GM12878 (cell line): ENCODE measurements at regions not wholly inside any gene's neighbourhood (a gene's known extent, or its start where the extent isn't known, plus 50 kb on each side); places are given as distances from the start of the nearest gene placed in this dataset.

Experiments used
- ESRRA ChIP-seq: IDR thresholded peaks from 2 replicates; pipeline ENCODE4 v1.6.1; 2012; ENCODE audit warnings: mild to moderate bottlenecking, low read length, improper control_type of control experiment
- EZH2 ChIP-seq: IDR thresholded peaks from 2 replicates; pipeline ENCODE4 v1.6.1; 2012; ENCODE audit warnings: low read depth, mild to moderate bottlenecking, control low read depth, inconsistent platforms, low read length, borderline replicate concordance; ENCODE audit not compliant: control insufficient read depth
- KDM1A ChIP-seq: fragments of 200-600 bp; sonication (generic); IDR thresholded peaks from 2 replicates; pipeline ENCODE4 v1.6.1; 2016; ENCODE audit warnings: borderline replicate concordance
- MEF2A ChIP-seq: IDR thresholded peaks from 2 replicates; pipeline ENCODE4 v1.6.1; 2011; ENCODE audit warnings: low read depth, mild to moderate bottlenecking, low read length, moderate library complexity; ENCODE audit not compliant: insufficient read depth
- RCOR1 ChIP-seq: conservative IDR thresholded peaks from 2 replicates; pipeline ENCODE4 v1.6.1; 2012; ENCODE audit warnings: low read depth, low read length, improper control_type of control experiment
- SMAD1 ChIP-seq: fragments of 450-650 bp; IDR thresholded peaks from 2 replicates; pipeline ENCODE4 v1.6.1; 2018; ENCODE audit warnings: mild to moderate bottlenecking, low read depth; ENCODE audit not compliant: partially characterized antibody
- SP1 ChIP-seq: IDR thresholded peaks from one replicate; pipeline ENCODE4 v1.6.1; 2011; ENCODE audit warnings: low read depth, low read length
- STAT1 ChIP-seq: fragments of 450-650 bp; conservative IDR thresholded peaks from 2 replicates; pipeline ENCODE4 v1.6.1; 2014; ENCODE audit warnings: antibody characterized with exemption, mild to moderate bottlenecking
- ZNF274 ChIP-seq: IDR thresholded peaks from one replicate; pipeline ENCODE4 v1.8.0; 2011; ENCODE audit not compliant: insufficient read length, insufficient read depth
- TF ChIP-seq, protein P1 (sequence below), 3 experiments: IDR thresholded peaks in 2 of 3; conservative IDR thresholded peaks in 1 of 3; 2 replicates each; pipeline ENCODE4 v1.5.1; 2011; ENCODE audit warnings: low read depth in 3 of 3, low read length in 3 of 3, mild to moderate bottlenecking in 3 of 3, control low read depth in 2 of 3, moderate library complexity in 2 of 3, inconsistent platforms in 1 of 3, mixed read lengths in 1 of 3; ENCODE audit not compliant: control insufficient read depth in 2 of 3, insufficient read depth in 1 of 3; ENCODE audit errors: extremely low read depth in 1 of 3
- TF ChIP-seq, protein P2 (sequence below): fragments of 450-650 bp; IDR thresholded peaks from 2 replicates; pipeline ENCODE4 v1.6.1; 2018; ENCODE audit warnings: mild to moderate bottlenecking, low read depth, moderate library complexity; ENCODE audit not compliant: partially characterized antibody
- TF ChIP-seq, protein P3 (sequence below): fragments of 450-650 bp; formaldehyde crosslinking; IDR thresholded peaks from 2 replicates; pipeline ENCODE4 v1.4.0; 2020; ENCODE audit warnings: mild to moderate bottlenecking, moderate library complexity
- TF ChIP-seq, protein P4 (sequence below): fragments of 450-650 bp; IDR thresholded peaks from 2 replicates; pipeline ENCODE4 v1.6.1; 2017; ENCODE audit warnings: mild to moderate bottlenecking
- TF ChIP-seq, protein P5 (sequence below): fragments of 450-650 bp; IDR thresholded peaks from 2 replicates; pipeline ENCODE4 v1.6.1; 2016; ENCODE audit warnings: mild to moderate bottlenecking

DNA sequence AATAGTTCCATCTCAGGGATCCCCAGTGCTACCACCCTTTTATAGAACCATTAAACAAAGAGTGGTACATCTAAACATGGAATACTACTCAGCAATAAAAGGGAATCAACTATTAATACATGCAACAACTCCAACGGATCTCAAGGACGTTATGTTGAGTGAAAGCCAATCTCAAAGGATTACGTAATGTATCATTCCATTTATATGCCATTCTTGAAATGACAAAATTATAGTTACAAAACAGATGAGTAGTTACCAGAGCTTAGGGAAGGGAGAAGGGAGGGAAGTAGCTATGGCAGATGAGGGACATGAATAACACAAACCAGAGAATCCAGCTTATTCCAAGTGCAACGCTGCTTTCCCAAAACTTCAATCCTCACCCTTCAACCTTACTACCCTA, 69.5 kb downstream of the ACTL7B start:
- TF ChIP-seq, protein P1, sequence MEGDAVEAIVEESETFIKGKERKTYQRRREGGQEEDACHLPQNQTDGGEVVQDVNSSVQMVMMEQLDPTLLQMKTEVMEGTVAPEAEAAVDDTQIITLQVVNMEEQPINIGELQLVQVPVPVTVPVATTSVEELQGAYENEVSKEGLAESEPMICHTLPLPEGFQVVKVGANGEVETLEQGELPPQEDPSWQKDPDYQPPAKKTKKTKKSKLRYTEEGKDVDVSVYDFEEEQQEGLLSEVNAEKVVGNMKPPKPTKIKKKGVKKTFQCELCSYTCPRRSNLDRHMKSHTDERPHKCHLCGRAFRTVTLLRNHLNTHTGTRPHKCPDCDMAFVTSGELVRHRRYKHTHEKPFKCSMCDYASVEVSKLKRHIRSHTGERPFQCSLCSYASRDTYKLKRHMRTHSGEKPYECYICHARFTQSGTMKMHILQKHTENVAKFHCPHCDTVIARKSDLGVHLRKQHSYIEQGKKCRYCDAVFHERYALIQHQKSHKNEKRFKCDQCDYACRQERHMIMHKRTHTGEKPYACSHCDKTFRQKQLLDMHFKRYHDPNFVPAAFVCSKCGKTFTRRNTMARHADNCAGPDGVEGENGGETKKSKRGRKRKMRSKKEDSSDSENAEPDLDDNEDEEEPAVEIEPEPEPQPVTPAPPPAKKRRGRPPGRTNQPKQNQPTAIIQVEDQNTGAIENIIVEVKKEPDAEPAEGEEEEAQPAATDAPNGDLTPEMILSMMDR (IDR thresholded peaks at IDR 0.05 in 2 of 3, conservative IDR thresholded peaks at IDR 0.05 in 1 of 3; ENCODE audit: control insufficient read depth in 2 of 3, extremely low read depth in 1 of 3, insufficient read depth in 1 of 3, low read depth in 3 of 3, low read length in 3 of 3), result no peak
- TF ChIP-seq STAT1, result no peak
- TF ChIP-seq, protein P2, sequence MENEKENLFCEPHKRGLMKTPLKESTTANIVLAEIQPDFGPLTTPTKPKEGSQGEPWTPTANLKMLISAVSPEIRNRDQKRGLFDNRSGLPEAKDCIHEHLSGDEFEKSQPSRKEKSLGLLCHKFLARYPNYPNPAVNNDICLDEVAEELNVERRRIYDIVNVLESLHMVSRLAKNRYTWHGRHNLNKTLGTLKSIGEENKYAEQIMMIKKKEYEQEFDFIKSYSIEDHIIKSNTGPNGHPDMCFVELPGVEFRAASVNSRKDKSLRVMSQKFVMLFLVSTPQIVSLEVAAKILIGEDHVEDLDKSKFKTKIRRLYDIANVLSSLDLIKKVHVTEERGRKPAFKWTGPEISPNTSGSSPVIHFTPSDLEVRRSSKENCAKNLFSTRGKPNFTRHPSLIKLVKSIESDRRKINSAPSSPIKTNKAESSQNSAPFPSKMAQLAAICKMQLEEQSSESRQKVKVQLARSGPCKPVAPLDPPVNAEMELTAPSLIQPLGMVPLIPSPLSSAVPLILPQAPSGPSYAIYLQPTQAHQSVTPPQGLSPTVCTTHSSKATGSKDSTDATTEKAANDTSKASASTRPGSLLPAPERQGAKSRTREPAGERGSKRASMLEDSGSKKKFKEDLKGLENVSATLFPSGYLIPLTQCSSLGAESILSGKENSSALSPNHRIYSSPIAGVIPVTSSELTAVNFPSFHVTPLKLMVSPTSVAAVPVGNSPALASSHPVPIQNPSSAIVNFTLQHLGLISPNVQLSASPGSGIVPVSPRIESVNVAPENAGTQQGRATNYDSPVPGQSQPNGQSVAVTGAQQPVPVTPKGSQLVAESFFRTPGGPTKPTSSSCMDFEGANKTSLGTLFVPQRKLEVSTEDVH, result no peak
- no peak for TF ChIP-seq ZNF274
- no peak for TF ChIP-seq EZH2
- no peak for TF ChIP-seq MEF2A
- no peak for TF ChIP-seq ESRRA
- TF ChIP-seq, protein P3, sequence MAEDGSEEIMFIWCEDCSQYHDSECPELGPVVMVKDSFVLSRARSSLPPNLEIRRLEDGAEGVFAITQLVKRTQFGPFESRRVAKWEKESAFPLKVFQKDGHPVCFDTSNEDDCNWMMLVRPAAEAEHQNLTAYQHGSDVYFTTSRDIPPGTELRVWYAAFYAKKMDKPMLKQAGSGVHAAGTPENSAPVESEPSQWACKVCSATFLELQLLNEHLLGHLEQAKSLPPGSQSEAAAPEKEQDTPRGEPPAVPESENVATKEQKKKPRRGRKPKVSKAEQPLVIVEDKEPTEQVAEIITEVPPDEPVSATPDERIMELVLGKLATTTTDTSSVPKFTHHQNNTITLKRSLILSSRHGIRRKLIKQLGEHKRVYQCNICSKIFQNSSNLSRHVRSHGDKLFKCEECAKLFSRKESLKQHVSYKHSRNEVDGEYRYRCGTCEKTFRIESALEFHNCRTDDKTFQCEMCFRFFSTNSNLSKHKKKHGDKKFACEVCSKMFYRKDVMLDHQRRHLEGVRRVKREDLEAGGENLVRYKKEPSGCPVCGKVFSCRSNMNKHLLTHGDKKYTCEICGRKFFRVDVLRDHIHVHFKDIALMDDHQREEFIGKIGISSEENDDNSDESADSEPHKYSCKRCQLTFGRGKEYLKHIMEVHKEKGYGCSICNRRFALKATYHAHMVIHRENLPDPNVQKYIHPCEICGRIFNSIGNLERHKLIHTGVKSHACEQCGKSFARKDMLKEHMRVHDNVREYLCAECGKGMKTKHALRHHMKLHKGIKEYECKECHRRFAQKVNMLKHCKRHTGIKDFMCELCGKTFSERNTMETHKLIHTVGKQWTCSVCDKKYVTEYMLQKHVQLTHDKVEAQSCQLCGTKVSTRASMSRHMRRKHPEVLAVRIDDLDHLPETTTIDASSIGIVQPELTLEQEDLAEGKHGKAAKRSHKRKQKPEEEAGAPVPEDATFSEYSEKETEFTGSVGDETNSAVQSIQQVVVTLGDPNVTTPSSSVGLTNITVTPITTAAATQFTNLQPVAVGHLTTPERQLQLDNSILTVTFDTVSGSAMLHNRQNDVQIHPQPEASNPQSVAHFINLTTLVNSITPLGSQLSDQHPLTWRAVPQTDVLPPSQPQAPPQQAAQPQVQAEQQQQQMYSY (CRISPR knock-in tag), result no peak
- no peak for TF ChIP-seq SP1
- no peak for TF ChIP-seq RCOR1
- TF ChIP-seq KDM1A, result no peak
- no peak for TF ChIP-seq SMAD1
- TF ChIP-seq, protein P4, sequence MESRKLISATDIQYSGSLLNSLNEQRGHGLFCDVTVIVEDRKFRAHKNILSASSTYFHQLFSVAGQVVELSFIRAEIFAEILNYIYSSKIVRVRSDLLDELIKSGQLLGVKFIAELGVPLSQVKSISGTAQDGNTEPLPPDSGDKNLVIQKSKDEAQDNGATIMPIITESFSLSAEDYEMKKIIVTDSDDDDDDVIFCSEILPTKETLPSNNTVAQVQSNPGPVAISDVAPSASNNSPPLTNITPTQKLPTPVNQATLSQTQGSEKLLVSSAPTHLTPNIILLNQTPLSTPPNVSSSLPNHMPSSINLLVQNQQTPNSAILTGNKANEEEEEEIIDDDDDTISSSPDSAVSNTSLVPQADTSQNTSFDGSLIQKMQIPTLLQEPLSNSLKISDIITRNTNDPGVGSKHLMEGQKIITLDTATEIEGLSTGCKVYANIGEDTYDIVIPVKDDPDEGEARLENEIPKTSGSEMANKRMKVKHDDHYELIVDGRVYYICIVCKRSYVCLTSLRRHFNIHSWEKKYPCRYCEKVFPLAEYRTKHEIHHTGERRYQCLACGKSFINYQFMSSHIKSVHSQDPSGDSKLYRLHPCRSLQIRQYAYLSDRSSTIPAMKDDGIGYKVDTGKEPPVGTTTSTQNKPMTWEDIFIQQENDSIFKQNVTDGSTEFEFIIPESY, result no peak
- TF ChIP-seq, protein P5, sequence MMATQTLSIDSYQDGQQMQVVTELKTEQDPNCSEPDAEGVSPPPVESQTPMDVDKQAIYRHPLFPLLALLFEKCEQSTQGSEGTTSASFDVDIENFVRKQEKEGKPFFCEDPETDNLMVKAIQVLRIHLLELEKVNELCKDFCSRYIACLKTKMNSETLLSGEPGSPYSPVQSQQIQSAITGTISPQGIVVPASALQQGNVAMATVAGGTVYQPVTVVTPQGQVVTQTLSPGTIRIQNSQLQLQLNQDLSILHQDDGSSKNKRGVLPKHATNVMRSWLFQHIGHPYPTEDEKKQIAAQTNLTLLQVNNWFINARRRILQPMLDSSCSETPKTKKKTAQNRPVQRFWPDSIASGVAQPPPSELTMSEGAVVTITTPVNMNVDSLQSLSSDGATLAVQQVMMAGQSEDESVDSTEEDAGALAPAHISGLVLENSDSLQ, result no peak
